Transverse colon (tissue), 3 donors: ENCODE measurements at regions not wholly inside any gene's neighbourhood (a gene's known extent, or its start where the extent isn't known, plus 50 kb on each side); places are given as distances from the start of the nearest gene placed in this dataset.

Experiments used
- CTCF ChIP-seq, 5 experiments: fragments of 200-600 bp in 3 of 5; fragments of 450-650 bp in 2 of 5; sonication (generic) in 3 of 5; IDR thresholded peaks; 1 replicate in 2 of 5; 2 replicates in 3 of 5; pipeline ENCODE4 v1.5.1; 2016 to 2017; ENCODE audit warnings: antibody characterized with exemption in 5 of 5, inconsistent platforms in 3 of 5, mild to moderate bottlenecking in 2 of 5, moderate library complexity in 1 of 5
- EP300 ChIP-seq: sonication (generic); formaldehyde crosslinking; IDR thresholded peaks from one replicate; pipeline ENCODE4 v1.6.1; 2017; ENCODE audit warnings: antibody characterized with exemption, low read depth
- POLR2A ChIP-seq: fragments of 450-650 bp; IDR thresholded peaks from one replicate; pipeline ENCODE4 v1.6.1; 2016; ENCODE audit warnings: antibody characterized with exemption, mild to moderate bottlenecking, moderate library complexity

- TF ChIP-seq CTCF (IDR thresholded peaks at IDR 0.05) = no peak
- no peak for TF ChIP-seq EP300
- no peak for TF ChIP-seq POLR2A
Measured at GRCh38 chr6:92000112-92000511, 1413.2 kb upstream of the MAP3K7 start.
